ENCODE measurements at regions not wholly inside any gene's neighbourhood (a gene's known extent, or its start where the extent isn't known, plus 50 kb on each side); places are given as distances from the start of the nearest gene placed in this dataset.

DNA sequence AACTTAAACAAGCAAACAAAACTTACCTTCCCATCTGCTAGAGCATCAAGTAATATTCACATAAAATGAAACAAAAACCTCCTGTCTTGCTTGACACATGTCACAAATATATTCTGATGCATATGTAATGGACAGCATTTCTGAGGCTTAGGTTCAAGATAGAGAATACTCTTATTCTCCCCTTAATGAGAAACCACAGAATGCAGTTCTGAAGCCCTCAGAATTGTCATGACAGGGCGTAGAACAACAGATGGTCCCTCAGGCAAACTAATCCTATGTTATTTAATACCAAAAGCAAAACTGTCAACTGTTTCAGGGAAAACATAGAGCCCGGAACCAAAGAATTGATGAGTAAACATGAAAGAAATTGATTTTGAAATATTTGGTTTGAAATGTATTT lies 229.9 kb upstream of the RIOK2 start:
- no peaks in the 10 kb centered on the region for H4K20me1 ChIP-seq (ENCODE audit: insufficient read depth, low read length)
- no peak overlapping the region for H3K4me3 ChIP-seq (ENCODE audit: low read depth, low read length, poor library complexity, severe bottlenecking)
- H3K9me3 ChIP-seq (ENCODE audit: low read length) = no peaks in the 10 kb centered on the region
- H3F3A ChIP-seq (ENCODE audit: insufficient read depth, low read length) = no peaks in the 10 kb centered on the region
- no peaks in the 10 kb centered on the region for H3K9me2 ChIP-seq (ENCODE audit: low read depth, low read length)
- no peaks in the 10 kb centered on the region for H3K79me2 ChIP-seq (ENCODE audit: insufficient read depth, low read length)
- no peak overlapping the region for H2AFZ ChIP-seq (ENCODE audit: low read length)
- TF ChIP-seq EZH2 (IDR thresholded peaks at IDR 0.05; ENCODE audit: borderline replicate concordance, low read length) = no peak
- TF ChIP-seq, protein P1, sequence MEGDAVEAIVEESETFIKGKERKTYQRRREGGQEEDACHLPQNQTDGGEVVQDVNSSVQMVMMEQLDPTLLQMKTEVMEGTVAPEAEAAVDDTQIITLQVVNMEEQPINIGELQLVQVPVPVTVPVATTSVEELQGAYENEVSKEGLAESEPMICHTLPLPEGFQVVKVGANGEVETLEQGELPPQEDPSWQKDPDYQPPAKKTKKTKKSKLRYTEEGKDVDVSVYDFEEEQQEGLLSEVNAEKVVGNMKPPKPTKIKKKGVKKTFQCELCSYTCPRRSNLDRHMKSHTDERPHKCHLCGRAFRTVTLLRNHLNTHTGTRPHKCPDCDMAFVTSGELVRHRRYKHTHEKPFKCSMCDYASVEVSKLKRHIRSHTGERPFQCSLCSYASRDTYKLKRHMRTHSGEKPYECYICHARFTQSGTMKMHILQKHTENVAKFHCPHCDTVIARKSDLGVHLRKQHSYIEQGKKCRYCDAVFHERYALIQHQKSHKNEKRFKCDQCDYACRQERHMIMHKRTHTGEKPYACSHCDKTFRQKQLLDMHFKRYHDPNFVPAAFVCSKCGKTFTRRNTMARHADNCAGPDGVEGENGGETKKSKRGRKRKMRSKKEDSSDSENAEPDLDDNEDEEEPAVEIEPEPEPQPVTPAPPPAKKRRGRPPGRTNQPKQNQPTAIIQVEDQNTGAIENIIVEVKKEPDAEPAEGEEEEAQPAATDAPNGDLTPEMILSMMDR (IDR thresholded peaks at IDR 0.05; ENCODE audit: low read length) = no peak
- H3K9ac ChIP-seq (ENCODE audit: low read length) = no peak overlapping the region
- no peak overlapping the region for H3K4me2 ChIP-seq (ENCODE audit: low read length)
- no peak overlapping the region for H3K27ac ChIP-seq (ENCODE audit: low read depth, low read length, poor library complexity, severe bottlenecking)
- H3K36me3 ChIP-seq (ENCODE audit: insufficient read depth, low read length) = no peaks in the 10 kb centered on the region
- H3K27me3 ChIP-seq (ENCODE audit: insufficient read depth, low read length) = no peaks in the 10 kb centered on the region
- no peaks in the 10 kb centered on the region for H3K4me1 ChIP-seq (ENCODE audit: insufficient read depth, low read length, severe bottlenecking)

DNA sequence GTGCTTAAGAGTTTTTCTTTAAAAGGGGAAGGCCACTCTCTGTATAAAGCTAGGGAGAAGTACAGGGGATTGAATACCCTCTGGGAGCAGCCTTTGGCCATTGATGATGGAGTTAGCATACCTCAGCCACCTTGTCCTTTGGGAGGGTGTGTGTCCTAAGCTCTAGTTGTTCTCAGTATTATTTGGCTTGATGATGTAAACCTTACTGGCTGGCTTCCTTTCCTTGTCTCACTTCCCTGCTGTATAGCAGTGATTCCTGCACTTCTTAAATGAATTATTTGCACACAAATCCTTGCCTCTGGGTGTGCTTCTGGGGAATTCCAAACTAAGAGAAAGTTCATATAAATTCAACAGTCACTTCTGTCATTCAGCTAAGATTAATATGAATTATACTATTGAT lies 234.9 kb upstream of the RIOK2 start:
- no peaks in the 10 kb centered on the region for H3K27me3 ChIP-seq (ENCODE audit: insufficient read depth, low read length)
- no peaks in the 10 kb centered on the region for H3K9me3 ChIP-seq (ENCODE audit: low read length)
- no peak overlapping the region for H3K27ac ChIP-seq (ENCODE audit: low read depth, low read length, poor library complexity, severe bottlenecking)
- no peak overlapping the region for H3K9ac ChIP-seq (ENCODE audit: low read length)
- no peaks in the 10 kb centered on the region for H3K36me3 ChIP-seq (ENCODE audit: insufficient read depth, low read length)
- no peak overlapping the region for H3K4me3 ChIP-seq (ENCODE audit: low read depth, low read length, poor library complexity, severe bottlenecking)
- H3K4me2 ChIP-seq (ENCODE audit: low read length) = no peak overlapping the region
- no peaks in the 10 kb centered on the region for H3K79me2 ChIP-seq (ENCODE audit: insufficient read depth, low read length)
- H2AFZ ChIP-seq (ENCODE audit: low read length) = no peak overlapping the region
- no peaks in the 10 kb centered on the region for H4K20me1 ChIP-seq (ENCODE audit: insufficient read depth, low read length)
- H3K4me1 ChIP-seq (ENCODE audit: insufficient read depth, low read length, severe bottlenecking) = no peaks in the 10 kb centered on the region
- no peaks in the 10 kb centered on the region for H3F3A ChIP-seq (ENCODE audit: insufficient read depth, low read length)
- H3K9me2 ChIP-seq (ENCODE audit: low read depth, low read length) = no peaks in the 10 kb centered on the region
- no peak for TF ChIP-seq EZH2 (IDR thresholded peaks at IDR 0.05; ENCODE audit: borderline replicate concordance, low read length)
- TF ChIP-seq, protein P1 (IDR thresholded peaks at IDR 0.05; ENCODE audit: low read length) = no peak

DNA sequence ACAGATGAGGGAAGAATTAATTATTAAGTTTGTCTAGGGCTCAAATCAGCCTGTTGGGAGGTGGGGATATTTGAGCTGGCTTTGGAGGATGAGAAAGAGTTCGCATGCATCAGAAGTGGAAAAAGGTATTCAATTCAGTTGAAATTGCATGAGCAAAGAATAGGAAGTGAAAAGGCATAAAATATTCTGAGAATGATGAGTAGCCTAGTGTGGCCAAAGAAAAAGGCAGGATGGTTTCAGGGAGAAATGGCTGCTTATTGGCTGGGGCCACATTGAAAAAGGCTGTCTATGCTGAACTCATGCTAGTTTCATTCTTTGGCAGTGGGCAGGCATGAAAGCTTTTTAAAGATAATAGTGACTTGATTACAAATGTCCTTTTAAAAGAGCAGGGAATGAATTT lies 235.4 kb upstream of the RIOK2 start:
- H4K20me1 ChIP-seq (ENCODE audit: insufficient read depth, low read length) = no peaks in the 10 kb centered on the region
- H3K27me3 ChIP-seq (ENCODE audit: insufficient read depth, low read length) = no peaks in the 10 kb centered on the region
- H3K27ac ChIP-seq (ENCODE audit: low read depth, low read length, poor library complexity, severe bottlenecking) = no peak overlapping the region
- no peak overlapping the region for H3K4me3 ChIP-seq (ENCODE audit: low read depth, low read length, poor library complexity, severe bottlenecking)
- H3K4me1 ChIP-seq (ENCODE audit: insufficient read depth, low read length, severe bottlenecking) = no peaks in the 10 kb centered on the region
- no peak overlapping the region for H3K9ac ChIP-seq (ENCODE audit: low read length)
- TF ChIP-seq, protein P1 (IDR thresholded peaks at IDR 0.05; ENCODE audit: low read length) = no peak
- TF ChIP-seq EZH2 (IDR thresholded peaks at IDR 0.05; ENCODE audit: borderline replicate concordance, low read length) = no peak
- no peak overlapping the region for H3K4me2 ChIP-seq (ENCODE audit: low read length)
- no peaks in the 10 kb centered on the region for H3K79me2 ChIP-seq (ENCODE audit: insufficient read depth, low read length)
- H3F3A ChIP-seq (ENCODE audit: insufficient read depth, low read length) = no peaks in the 10 kb centered on the region
- H3K36me3 ChIP-seq (ENCODE audit: insufficient read depth, low read length) = no peaks in the 10 kb centered on the region
- H3K9me2 ChIP-seq (ENCODE audit: low read depth, low read length) = no peaks in the 10 kb centered on the region
- H2AFZ ChIP-seq (ENCODE audit: low read length) = no peak overlapping the region
- H3K9me3 ChIP-seq (ENCODE audit: low read length) = no peaks in the 10 kb centered on the region

Data from OCI-LY1 (cell line).